ENCODE measurements at regions not wholly inside any gene's neighbourhood (a gene's known extent, or its start where the extent isn't known, plus 50 kb on each side); places are given as distances from the start of the nearest gene placed in this dataset.

DNA sequence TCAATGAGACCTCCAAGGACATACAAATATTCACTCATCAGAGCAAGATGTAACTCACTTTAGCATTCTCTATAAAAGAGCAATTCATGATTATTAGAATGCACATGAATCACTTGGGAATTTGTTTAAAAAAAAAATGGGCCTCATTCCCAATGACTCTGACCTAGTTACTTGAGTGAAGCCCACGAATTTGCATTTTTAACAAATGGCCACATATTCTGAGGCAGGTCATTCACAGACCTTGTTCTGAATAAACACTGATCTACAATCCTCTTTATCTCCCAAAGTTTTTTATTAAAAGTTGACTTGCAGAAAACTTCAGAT lies 255.1 kb upstream of the VEGFC start:
- no peak for DNase-seq (ENCODE audit: low read depth in 2 of 2)

DNA sequence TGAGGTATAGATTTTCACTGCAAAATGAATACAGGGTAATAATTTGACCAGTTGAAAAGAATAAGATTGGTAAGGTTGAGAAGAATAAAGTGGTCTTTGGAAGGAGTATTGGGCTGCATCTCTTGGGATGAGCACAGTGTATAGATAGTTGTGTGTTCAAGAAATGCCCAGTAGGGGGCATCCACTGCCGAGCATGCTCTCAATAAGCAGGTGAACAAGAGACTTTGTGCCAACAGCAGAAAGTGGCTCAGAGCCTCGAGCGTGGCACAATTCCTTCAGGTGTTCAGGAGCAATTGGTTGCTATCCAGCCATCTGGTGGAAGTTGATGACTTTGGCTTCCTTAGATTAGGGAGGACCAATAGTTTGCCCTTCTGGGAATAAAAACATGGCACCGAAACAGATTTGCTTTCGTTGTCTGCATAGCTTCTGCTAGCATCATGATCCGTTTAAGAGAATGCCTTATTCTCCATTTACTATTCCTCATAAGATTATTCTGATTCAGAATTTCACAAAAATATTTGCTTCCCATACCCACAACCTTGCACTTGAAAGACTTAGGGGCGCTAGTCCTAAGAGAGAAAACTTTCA lies 258.1 kb upstream of the NEIL3 start:
- DNase-seq (ENCODE audit: low read depth in 2 of 2): peak in 1 of 2 donors; percentile 2

DNA sequence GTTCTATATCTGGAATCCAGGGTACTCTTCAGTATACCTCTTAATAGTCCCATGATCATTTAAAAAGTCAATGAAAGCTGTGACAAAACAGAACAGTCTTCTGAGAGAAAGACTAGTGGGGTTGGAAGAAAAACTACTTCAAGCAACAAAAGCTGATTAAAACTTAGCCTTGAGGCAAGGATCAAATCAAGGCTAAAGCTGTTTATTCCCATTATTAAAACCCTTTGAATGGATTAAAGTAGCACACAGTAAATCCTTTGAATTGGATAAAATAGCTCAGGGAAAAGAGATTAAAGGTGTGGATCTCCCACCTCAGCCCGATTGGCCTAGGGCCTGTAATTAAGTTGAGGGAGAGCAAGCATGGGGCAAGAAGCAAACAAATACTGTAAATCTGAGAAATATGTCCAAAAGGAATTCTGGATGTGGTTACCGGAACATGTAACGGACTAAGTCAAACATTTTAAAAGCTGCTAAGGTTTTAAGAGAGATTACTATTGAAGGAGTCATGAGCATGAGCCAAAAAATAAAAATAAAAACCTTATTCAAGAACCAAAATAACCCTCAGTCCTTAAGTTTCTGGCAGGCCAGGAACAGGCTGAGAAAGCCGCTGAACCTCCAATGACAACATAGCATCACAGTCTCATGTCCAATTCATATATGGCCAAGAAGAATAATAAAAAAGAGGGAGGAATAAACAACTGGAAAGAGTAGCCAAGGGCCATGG lies 257.3 kb upstream of the NEIL3 start:
- no peak for DNase-seq (ENCODE audit: low read depth in 2 of 2)

DNA sequence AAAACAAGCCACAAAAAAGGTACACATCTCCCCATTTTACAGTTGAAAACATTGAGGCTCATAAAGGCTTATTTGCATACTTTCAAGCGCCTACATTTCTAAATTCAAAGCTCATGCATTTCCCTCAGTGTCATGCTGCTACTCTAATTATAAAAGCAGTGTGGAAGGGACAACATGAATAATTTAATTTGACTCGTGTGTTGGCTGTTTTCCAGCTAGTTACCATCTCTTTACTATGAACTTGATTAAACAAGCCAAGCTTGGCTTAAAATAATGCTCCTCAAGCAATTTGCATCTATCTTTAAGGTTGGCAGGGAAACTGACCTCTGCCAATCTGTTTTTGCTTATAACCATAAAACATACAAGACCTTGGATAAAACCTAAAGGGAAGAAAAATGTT lies 252.5 kb upstream of the NEIL3 start:
- DNase-seq (ENCODE audit: low read depth in 2 of 2): no peak

DNA sequence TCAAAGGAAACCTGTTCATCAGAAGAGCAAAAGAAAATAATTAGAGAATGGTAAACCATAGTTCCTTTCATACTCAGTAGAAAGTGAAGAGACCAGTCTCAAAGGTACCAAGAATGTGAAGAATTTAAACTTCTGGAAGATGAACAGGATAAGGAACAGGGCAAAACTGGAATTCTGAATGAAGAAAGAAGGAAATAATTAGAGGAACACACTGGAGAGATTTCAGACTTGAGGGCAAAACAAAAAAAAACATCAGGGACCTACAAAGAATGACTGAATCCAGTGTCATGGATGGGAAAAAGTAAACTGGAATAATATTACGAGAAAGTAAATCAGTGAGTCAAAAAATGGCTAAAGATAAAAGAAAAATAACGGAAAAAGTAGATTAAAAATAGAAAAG lies 245.6 kb upstream of the NEIL3 start:
- DNase-seq (ENCODE audit: low read depth in 2 of 2): no peak

DNA sequence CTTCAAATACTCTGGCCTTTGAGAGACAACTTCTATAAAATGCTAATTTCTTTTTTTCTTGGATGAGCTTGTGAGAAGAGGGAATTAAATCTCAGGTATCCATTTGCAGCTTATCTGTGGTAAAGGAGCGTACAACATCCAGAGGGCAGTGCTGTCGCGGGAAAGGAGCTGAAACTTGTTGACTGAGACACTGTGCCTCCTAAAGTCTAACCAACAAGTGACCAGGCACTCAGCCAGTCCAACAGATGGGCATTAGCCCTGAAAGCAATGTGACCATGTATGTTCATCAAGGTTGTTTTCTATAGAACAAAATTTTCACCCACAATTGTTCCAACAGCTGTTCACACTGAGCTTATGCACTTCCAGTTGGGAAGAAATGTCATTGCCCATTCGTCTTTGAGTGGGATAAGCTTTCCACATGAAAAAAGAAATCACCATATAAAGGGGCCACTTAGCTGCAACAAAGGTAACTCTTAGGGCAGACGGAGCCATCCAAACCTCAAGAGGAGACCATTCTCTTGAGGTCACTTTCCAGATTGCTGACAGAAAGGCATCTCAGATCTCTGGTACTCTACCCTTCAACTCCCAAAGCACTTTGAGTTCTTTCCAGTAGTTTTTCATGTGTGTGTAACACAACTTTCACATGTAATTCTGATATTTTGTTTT lies 244.8 kb upstream of the NEIL3 start:
- DNase-seq (ENCODE audit: low read depth in 2 of 2): no peak

DNA sequence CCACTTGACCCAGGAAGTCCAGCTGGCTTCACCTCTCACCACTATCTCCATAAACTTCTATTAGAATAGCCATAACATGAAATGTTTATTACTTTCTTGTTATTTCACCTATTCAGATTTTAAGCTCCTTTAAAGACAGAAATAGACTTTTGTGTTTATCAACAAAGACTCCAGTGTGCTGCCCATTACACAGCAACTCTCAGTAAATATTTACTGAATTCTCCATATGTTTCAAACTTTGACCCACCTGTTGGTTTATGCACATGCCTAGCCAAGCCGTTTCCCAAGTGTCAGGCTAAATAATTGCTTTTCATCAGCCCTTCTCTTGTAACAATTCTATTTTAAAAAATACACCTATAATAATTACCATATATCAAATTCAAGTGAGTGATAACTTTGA lies 242.9 kb upstream of the NEIL3 start:
- DNase-seq (ENCODE audit: low read depth in 2 of 2): no peak

DNA sequence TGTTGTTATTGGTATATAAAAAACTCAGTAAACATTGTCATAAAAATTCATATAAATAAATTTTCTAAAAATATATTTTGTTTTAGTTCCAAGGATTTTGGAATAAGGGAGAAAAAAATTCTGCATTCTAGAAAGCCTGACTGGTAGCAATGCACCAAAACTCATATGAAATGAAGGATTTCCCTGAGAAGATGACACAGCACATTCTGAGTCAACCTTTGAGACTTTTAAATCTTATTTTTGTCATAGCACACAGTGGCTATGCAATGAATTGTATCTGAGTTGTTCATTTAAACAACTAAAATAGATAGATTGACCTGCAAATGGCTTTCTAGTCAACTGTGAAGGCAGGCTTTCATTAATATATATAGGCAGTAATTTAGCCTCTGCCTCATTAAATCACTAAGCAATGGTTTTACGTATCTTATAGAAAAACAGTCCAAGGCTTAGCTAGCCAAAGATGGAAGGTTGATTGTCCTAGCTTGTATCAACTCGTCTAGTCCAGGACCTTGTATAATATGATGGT lies 239.1 kb upstream of the NEIL3 start:
- no peak for DNase-seq (ENCODE audit: low read depth in 2 of 2)

DNA sequence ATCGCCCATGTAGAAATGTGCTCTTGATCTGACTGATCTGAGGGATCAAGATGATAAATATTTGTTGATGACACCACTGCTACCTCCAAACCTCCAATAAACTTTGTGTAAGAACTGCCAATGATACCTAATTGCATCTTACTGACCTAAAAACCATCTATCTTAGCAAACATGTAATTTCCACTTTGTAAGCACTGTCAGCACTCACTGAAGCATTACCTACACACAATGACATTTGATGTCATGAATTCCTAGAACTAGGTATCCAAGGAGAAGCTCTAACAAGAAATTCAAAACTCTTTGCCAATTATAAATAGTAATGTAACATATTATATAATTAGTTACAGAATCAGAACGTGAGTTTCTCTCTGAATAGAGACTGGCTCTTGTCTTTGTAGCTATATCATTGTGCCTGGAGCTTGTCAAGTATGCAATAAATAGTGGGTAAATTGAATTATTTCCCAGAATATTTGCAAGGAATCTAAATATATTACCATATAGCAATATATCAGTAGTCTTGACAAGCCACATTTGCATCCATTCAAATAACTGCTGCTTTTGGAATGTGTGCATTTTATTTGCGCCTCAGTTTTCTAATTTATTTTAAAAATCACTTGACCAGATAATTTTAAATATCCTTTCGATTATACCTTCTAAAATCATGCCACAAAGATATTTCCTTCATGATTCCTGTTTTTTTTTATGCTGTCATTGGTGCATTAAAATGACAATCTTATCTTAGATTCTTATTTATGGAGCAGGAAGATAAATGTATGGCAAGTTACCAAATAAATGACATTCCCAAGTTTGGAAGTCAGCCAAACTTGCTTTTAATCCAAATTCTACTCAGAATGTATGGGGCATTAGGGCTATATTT lies 232.3 kb upstream of the NEIL3 start:
- no peak for DNase-seq (ENCODE audit: low read depth in 2 of 2)

DNA sequence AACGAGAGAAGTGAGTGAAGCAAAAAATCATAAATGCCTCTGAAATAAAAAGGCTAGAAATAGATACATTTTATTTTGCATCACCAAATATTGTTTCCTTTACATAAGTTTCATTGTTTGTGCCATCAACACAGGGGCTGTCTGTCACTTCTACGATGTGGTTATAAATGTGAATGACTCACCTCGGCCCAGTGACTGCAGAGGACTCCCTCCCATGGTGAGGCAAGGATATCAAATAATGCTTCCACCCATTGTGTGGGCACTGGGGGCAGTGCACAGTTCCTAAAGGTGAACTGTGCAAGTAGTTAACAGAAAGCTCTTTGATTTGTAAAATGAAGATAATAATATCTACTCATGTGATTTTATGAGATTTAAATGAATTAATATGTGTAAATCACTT lies 230.3 kb upstream of the NEIL3 start:
- DNase-seq (ENCODE audit: low read depth in 2 of 2): no peak

DNA sequence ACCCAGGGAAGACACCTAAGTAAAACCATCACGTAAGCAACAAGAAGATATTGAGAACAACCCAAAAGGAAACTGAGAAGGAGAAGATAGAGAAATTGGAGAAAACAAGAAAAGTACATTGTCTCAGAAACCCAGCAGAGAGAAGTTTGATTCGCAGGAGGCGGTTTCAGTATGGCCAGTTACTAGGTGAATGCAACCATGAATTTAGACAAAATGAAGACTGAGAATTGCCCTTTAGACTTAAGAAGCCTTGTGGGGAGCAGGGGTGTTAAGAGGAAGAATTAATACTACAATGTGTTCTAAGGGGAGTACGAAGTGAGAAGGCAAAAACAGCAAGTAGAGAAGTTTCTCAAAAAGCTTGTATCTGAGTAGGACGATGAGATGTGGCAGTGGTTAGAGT lies 229.3 kb upstream of the NEIL3 start:
- no peak for DNase-seq (ENCODE audit: low read depth in 2 of 2)

DNA sequence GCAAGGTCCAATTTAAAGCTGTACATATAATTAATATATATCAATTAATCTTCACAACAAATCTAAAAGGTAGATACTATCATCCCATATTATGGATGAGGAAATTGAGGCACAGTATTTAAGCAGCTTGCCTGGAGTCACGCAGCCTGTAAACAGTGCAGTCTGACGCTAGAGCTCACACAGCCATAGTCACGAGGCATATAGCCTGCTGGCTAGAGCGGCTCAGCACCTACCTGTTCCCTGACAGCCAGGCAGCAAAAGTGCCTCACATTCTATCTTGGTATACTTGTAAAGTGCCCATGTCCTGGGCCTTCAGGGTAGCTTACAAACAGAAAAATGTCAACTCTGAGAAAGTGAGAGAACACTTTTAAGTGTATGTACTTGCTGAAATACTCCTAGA lies 222.6 kb upstream of the NEIL3 start:
- no peak for DNase-seq (ENCODE audit: low read depth in 2 of 2)

DNA sequence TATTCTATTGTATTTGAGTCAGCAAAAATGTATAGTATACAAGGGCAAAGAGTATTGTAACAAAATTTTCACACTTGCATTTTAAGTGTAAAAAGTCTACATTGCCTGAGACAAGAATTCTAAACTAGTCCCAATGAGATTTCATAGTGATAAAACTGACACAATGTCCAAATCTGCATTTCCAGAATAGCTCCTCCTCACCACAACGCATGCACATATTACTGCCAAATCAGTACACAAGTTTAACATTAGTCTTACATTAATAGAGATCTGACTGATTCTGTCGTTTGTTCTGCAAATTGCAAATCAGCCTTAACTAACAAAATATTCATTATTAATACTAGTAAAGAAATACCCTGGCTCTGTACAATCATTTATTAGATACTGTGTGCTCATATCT lies 222.2 kb upstream of the NEIL3 start:
- DNase-seq (ENCODE audit: low read depth in 2 of 2): no peak

DNA sequence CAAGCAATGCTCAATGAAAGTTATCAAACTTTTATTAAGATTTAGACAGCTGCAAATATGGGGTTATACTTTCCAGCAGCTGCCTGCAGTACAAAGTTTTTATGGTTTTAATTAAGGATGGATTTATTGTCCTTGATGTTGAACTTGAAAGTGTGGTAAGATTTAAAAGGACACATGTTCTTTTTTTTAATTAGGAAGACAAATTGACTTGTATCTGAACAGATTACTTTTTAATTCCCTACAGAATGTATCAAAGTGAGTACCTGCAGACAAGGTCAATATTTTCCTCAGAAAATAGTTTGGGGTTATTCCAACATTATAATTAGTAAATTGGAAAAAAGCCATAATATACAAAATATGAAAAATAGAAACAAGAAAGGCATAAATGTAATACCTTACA lies 218.2 kb upstream of the NEIL3 start:
- DNase-seq (ENCODE audit: low read depth in 2 of 2): no peak

DNA sequence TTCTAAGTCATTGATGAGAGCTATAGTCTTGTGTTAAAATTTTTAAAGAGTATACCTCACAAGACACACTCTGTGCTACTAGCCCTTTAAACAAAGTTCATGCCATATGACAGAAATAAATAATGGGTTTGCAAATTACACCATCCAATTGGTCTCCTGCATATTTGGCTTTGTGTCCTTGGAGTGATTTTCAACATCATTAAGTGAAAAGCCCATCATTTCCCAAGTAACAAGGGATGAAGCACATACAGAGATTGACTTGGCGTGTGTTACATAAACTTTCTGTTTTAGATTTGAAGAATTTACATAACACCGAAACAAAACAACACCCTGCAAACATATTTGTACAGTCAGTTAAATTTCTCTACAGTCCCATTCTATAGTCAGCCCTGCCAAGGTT lies 216.9 kb upstream of the NEIL3 start:
- no peak for DNase-seq (ENCODE audit: low read depth in 2 of 2)

DNA sequence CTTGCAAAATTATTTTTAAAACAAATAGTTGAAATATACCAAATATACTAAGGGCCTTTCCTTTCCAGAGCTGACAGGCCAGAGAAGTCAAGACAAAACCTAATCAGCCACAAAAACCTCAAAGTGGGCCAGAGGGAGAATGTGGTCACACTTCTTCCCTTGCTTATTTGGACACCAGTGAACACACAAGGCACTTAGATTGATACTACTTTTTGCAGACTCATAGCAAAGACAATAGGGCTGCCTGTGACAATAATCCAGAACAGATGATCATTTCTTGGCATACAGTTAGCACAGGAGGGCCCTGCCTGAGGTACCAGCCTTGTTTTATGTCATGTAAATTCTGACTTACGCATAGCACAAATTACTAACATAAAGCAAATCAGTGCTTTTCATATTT lies 215.7 kb upstream of the NEIL3 start:
- DNase-seq (ENCODE audit: low read depth in 2 of 2): no peak

DNA sequence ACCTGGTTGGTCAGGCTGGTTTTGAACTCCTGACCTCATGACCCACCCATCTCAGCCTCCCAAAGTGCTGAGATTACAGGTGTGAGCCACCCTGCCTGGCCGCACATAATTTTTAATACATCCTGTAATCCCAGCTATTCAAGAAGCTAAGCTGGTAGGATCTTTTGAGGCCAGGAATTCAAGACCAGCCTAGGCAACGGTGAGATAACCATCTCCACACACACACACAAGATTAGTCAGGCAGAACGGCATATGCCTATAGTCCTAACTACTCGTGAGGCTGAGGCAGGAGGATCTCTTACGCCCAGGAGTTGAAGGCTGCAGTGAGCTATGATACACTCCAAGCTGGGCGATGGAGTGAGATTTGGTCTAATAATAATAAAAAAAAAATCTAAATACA lies 212.4 kb upstream of the NEIL3 start:
- DNase-seq (ENCODE audit: low read depth in 2 of 2): no peak

DNA sequence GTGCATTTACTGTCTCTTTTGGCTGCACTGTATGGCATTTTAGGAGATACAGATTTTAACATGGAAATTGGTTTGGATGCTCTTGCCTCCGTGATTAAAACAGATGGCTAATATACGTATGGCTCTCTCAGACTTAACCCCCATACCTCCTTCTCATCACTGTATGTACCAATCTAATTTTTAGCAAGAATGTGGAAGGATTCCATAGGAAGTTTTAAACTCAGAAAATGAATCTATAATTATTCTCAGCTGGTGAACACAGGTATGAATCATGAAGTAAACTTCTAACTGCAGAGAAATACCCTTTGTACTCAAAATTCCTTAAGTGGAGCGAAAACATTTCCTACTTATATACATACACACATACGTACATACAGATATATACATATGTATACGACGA lies 210.5 kb upstream of the NEIL3 start:
- no peak for DNase-seq (ENCODE audit: low read depth in 2 of 2)

DNA sequence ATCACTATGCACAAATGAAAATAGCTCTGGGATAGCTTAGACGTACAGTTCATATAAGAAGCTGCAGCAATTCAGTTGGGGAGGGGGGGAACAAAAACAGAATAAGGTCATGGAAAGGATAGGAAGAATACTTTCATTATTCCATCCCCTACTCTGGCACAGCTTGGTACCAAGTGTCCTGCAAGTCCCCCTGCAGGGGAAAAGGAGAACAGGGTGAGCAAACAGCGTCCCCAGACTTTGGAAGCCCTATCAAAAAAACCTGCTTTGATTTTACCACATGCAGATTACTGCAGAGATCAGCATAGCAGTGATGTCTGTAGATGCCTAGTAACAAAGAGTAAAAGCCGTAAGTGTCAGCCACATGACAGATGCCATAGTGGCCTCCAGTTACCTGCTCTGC lies 209.4 kb upstream of the NEIL3 start:
- no peak for DNase-seq (ENCODE audit: low read depth in 2 of 2)

DNA sequence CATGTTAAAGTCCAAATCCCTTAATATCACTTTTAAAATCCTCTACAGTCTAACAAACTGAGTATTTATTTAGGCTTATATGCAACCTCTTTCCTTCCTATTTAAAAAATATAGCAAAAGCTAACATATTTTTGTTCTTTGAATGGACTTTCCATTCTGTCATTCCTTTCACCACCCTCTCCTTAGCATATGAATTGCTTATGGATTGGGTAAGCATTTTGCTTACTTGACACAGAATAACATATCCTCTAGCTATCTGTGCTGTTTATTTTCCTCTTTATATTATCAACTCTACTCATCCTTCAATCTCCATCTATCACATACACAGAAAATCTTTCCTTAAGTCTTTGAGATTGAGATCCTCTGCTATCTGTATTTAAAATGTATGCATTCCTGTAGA lies 206.1 kb upstream of the NEIL3 start:
- DNase-seq (ENCODE audit: low read depth in 2 of 2): no peak

DNA sequence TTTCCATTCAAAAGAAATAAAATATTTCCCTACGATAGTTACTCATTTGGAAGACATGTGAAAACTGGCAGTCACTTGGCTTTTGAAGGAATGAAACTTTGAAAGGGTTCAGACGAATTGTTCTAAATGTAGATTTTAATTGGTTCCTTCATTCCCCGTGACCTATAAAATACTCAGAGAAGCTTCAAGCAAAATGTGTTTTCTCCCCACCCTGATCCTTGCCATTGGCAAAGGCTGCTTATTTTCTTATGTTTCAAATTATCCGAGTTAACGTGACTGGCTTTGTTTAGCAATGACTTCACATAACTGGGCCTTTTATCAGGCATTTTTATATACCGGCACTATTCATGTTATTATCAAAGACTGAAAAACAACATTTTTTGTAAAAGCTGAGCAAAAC lies 204.1 kb upstream of the NEIL3 start:
- DNase-seq (ENCODE audit: low read depth in 2 of 2): no peak

DNA sequence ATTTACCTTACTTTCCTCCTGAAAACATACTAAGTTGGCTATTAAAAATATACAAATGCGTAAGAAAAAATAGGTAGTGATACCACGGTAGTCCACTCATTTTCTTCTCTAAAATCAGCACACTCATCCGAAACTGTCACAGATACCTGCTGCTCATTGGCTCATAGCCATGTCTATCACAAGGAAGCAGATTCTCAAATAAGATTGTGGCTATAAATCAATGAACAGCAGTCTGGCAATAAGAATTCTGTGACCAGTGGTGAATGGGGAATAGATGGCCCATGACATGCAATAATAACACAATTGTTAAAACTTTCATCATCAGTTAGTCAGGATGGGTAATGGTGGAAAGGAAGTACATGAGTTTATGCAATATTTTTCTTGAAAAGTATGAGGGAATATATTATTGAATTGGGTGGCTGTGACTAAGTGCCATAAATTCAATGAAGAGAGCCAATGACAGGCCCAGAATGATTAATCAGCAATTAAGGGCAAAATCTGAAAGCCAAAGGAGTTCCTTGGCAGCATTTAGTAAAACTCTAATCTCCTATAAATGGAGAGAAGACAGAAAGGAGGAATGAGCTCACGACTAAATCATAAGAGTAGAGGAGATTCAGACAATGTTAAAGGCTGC lies 202.3 kb upstream of the NEIL3 start:
- no peak for DNase-seq (ENCODE audit: low read depth in 2 of 2)

Measured in activated CD4-positive, alpha-beta T cell treated with anti-CD3 and anti-CD28 coated beads for 24 hours (primary cell).